Upper lobe of left lung (tissue), 4 donors: ENCODE measurements at regions not wholly inside any gene's neighbourhood (a gene's known extent, or its start where the extent isn't known, plus 50 kb on each side); places are given as distances from the start of the nearest gene placed in this dataset.

Experiments used
- CTCF ChIP-seq, 6 experiments: fragments of 450-650 bp in 4 of 6; fragments of 200-600 bp in 2 of 6; sonication (generic) in 2 of 6; IDR thresholded peaks; one replicate each; pipeline ENCODE4 v1.5.1; 2016 to 2019; ENCODE audit warnings: antibody characterized with exemption in 6 of 6
- POLR2A ChIP-seq, 4 donors: fragments of 450-650 bp; IDR thresholded peaks; one replicate each; pipeline ENCODE4 v1.5.1; 2016 to 2017; ENCODE audit warnings: antibody characterized with exemption in 4 of 4, mild to moderate bottlenecking in 2 of 4

- no peak for TF ChIP-seq POLR2A (IDR thresholded peaks at IDR 0.05)
- no peak for TF ChIP-seq CTCF (IDR thresholded peaks at IDR 0.05)
These were observed 279.8 kb downstream of the BCOR start for GRCh38 chrX:39817754-39818470.
